ENCODE measurements at regions not wholly inside any gene's neighbourhood (a gene's known extent, or its start where the extent isn't known, plus 50 kb on each side); places are given as distances from the start of the nearest gene placed in this dataset.

DNA sequence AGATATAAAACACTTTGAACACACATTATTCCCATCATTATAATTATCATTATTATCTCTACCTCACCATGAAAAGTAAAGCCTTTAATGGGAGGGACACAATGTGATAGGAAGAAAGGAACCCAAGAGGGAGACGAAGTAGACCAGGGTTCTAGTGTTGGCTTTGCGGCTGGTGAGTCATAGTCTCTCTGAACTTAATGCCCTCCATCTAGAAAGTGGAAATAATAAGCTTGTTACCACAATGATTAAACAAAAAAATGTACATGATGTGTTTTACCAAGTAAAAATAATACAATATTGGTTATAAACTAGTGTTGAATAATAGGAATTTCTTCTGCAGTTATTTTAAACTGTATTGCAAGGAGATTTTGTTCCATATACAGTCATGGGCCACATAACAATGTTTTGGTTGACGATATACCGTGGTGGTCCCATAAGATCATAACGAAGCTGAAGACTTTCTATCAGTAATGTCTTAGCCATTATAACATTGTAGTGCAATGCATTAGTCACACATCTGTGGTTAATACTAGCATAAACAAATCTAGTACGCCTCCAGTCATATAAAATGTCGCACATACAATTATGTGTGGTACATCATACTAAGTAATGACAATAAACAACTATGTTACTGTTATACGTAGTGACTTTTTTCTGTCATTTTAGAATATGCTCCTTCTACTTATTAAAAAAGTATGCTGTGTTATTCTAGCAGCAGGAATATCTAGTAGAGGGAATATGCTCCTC, 450.6 kb upstream of the SORCS1 start:
- no peak overlapping the region for H3K4me2 ChIP-seq (ENCODE audit: low read length)
- no peak overlapping the region for H3K27ac ChIP-seq (ENCODE audit: low read length)
- H3K9ac ChIP-seq (ENCODE audit: low read length) = no peak overlapping the region
- no peaks in the 10 kb centered on the region for H3K79me2 ChIP-seq (replicated peaks; ENCODE audit: insufficient read depth, low read length)
- TF ChIP-seq RAD21 (conservative IDR thresholded peaks at IDR 0.05) (no peak), SMC3 (conservative IDR thresholded peaks at IDR 0.05; ENCODE audit: poor library complexity) (no peak), TAF1 (IDR thresholded peaks at IDR 0.05; ENCODE audit: low read depth) (no peak), EP300 (conservative IDR thresholded peaks at IDR 0.05; ENCODE audit: poor library complexity, severe bottlenecking) (no peak), POLR2AphosphoS5 (IDR thresholded peaks at IDR 0.05) (no peak), MXI1 (conservative IDR thresholded peaks at IDR 0.05; ENCODE audit: poor library complexity, severe bottlenecking) (no peak), EZH2 (IDR thresholded peaks at IDR 0.05; ENCODE audit: borderline replicate concordance, insufficient read depth, low read length, poor library complexity, severe bottlenecking) (no peak)
- TF ChIP-seq, protein P1, sequence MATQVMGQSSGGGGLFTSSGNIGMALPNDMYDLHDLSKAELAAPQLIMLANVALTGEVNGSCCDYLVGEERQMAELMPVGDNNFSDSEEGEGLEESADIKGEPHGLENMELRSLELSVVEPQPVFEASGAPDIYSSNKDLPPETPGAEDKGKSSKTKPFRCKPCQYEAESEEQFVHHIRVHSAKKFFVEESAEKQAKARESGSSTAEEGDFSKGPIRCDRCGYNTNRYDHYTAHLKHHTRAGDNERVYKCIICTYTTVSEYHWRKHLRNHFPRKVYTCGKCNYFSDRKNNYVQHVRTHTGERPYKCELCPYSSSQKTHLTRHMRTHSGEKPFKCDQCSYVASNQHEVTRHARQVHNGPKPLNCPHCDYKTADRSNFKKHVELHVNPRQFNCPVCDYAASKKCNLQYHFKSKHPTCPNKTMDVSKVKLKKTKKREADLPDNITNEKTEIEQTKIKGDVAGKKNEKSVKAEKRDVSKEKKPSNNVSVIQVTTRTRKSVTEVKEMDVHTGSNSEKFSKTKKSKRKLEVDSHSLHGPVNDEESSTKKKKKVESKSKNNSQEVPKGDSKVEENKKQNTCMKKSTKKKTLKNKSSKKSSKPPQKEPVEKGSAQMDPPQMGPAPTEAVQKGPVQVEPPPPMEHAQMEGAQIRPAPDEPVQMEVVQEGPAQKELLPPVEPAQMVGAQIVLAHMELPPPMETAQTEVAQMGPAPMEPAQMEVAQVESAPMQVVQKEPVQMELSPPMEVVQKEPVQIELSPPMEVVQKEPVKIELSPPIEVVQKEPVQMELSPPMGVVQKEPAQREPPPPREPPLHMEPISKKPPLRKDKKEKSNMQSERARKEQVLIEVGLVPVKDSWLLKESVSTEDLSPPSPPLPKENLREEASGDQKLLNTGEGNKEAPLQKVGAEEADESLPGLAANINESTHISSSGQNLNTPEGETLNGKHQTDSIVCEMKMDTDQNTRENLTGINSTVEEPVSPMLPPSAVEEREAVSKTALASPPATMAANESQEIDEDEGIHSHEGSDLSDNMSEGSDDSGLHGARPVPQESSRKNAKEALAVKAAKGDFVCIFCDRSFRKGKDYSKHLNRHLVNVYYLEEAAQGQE (IDR thresholded peaks at IDR 0.05; ENCODE audit: borderline replicate concordance) = no peak
- TF ChIP-seq, protein P2, sequence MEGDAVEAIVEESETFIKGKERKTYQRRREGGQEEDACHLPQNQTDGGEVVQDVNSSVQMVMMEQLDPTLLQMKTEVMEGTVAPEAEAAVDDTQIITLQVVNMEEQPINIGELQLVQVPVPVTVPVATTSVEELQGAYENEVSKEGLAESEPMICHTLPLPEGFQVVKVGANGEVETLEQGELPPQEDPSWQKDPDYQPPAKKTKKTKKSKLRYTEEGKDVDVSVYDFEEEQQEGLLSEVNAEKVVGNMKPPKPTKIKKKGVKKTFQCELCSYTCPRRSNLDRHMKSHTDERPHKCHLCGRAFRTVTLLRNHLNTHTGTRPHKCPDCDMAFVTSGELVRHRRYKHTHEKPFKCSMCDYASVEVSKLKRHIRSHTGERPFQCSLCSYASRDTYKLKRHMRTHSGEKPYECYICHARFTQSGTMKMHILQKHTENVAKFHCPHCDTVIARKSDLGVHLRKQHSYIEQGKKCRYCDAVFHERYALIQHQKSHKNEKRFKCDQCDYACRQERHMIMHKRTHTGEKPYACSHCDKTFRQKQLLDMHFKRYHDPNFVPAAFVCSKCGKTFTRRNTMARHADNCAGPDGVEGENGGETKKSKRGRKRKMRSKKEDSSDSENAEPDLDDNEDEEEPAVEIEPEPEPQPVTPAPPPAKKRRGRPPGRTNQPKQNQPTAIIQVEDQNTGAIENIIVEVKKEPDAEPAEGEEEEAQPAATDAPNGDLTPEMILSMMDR (IDR thresholded peaks at IDR 0.05; ENCODE audit: poor library complexity, severe bottlenecking) = no peak
- no peak overlapping the region for H3K4me3 ChIP-seq (ENCODE audit: low read length)
- no peak overlapping the region for H2AFZ ChIP-seq (ENCODE audit: low read depth, low read length)
- no peaks in the 10 kb centered on the region for H3K27me3 ChIP-seq (ENCODE audit: insufficient read depth, low read depth, low read length)
- H4K20me1 ChIP-seq (ENCODE audit: insufficient read depth) = no peaks in the 10 kb centered on the region
- no peaks in the 10 kb centered on the region for H3K9me2 ChIP-seq (ENCODE audit: insufficient read depth, low read length)
- H3K9me3 ChIP-seq (ENCODE audit: low read length) = no peaks in the 10 kb centered on the region
- H3F3A ChIP-seq (ENCODE audit: insufficient read depth, low read length, poor library complexity, severe bottlenecking) = no peaks in the 10 kb centered on the region
- no peaks in the 10 kb centered on the region for H3K36me3 ChIP-seq (ENCODE audit: insufficient read depth, low read length)

DNA sequence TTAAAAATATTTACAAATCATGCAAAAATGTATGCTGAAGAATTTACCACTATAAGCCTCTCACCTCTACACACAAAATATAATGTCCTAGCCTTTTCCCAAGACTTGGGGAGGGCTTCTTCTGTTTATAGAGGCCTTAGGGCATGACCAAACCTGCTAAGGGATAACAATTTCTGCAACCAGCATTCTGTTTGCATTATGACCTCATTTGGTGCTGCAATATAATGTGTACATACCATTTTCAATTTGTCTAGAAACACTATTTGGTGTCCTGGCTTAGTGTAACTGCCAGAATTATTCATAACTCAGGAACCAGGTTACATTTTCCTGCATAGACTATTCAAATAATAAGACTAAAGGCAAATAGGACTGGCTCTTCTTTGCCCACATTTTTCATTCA, 446.6 kb upstream of the SORCS1 start:
- H3K9ac ChIP-seq (ENCODE audit: low read length) = no peak overlapping the region
- no peaks in the 10 kb centered on the region for H3K9me2 ChIP-seq (ENCODE audit: insufficient read depth, low read length)
- TF ChIP-seq TAF1 (IDR thresholded peaks at IDR 0.05; ENCODE audit: low read depth) (no peak), SMC3 (conservative IDR thresholded peaks at IDR 0.05; ENCODE audit: poor library complexity) (no peak), POLR2AphosphoS5 (IDR thresholded peaks at IDR 0.05) (no peak), EP300 (conservative IDR thresholded peaks at IDR 0.05; ENCODE audit: poor library complexity, severe bottlenecking) (no peak), EZH2 (IDR thresholded peaks at IDR 0.05; ENCODE audit: borderline replicate concordance, insufficient read depth, low read length, poor library complexity, severe bottlenecking) (no peak), RAD21 (conservative IDR thresholded peaks at IDR 0.05) (no peak)
- TF ChIP-seq, protein P1 (IDR thresholded peaks at IDR 0.05; ENCODE audit: borderline replicate concordance) = no peak
- TF ChIP-seq, protein P2 (IDR thresholded peaks at IDR 0.05; ENCODE audit: poor library complexity, severe bottlenecking) = no peak
- no peak overlapping the region for H3K4me3 ChIP-seq (ENCODE audit: low read length)
- no peaks in the 10 kb centered on the region for H3K9me3 ChIP-seq (ENCODE audit: low read length)
- H3K36me3 ChIP-seq (ENCODE audit: insufficient read depth, low read length) = no peaks in the 10 kb centered on the region
- no peaks in the 10 kb centered on the region for H3K79me2 ChIP-seq (replicated peaks; ENCODE audit: insufficient read depth, low read length)
- H2AFZ ChIP-seq (ENCODE audit: low read depth, low read length) = no peak overlapping the region
- H4K20me1 ChIP-seq (ENCODE audit: insufficient read depth) = no peaks in the 10 kb centered on the region
- no peak overlapping the region for H3K27ac ChIP-seq (ENCODE audit: low read length)
- H3K27me3 ChIP-seq (ENCODE audit: insufficient read depth, low read depth, low read length) = no peaks in the 10 kb centered on the region
- no peak overlapping the region for H3K4me2 ChIP-seq (ENCODE audit: low read length)
- H3F3A ChIP-seq (ENCODE audit: insufficient read depth, low read length, poor library complexity, severe bottlenecking) = no peaks in the 10 kb centered on the region
